MG63 (cell line): ENCODE measurements at regions not wholly inside any gene's neighbourhood (a gene's known extent, or its start where the extent isn't known, plus 50 kb on each side); places are given as distances from the start of the nearest gene placed in this dataset.
"Not testable (repeated sequence)": the region's sequence is repeated elsewhere in the genome, so short reads cannot be mapped to it uniquely, and the experiment has no call there.

Experiments
- DNase-seq: peaks from one replicate; pipeline ENCODE4 v3.0.0-alpha.2; 2020
- H3K27me3 ChIP-seq: fragments of 250-450 bp; sonication (Bioruptor Pico); 2 replicates; pipeline ENCODE4 v1.5.1; 2020; ENCODE audit warnings: mild to moderate bottlenecking, moderate library complexity
- H3K36me3 ChIP-seq: fragments of 250-450 bp; sonication (Bioruptor Pico); 2 replicates; pipeline ENCODE4 v1.5.1; 2020; ENCODE audit warnings: mild to moderate bottlenecking, moderate library complexity
- H3K4me3 ChIP-seq: fragments of 250-450 bp; sonication (Bioruptor Pico); 2 replicates; pipeline ENCODE4 v1.5.1; 2020; ENCODE audit warnings: mild to moderate bottlenecking, moderate library complexity
- H3K9me3 ChIP-seq: fragments of 250-450 bp; sonication (Bioruptor Pico); 2 replicates; pipeline ENCODE4 v1.5.1; 2020; ENCODE audit warnings: mild to moderate bottlenecking, moderate library complexity

GRCh38 chr14:19346636-19347035 is 87.5 kb downstream of the POTEG start:
- H3K36me3 ChIP-seq, DNase-seq, H3K27me3 ChIP-seq, H3K4me3 ChIP-seq, H3K9me3 ChIP-seq: not testable (repeated sequence)

GRCh38 chr14:19347112-19347511 is 87.0 kb downstream of the POTEG start:
- not testable (repeated sequence) for H3K4me3 ChIP-seq, DNase-seq, H3K9me3 ChIP-seq, H3K27me3 ChIP-seq, H3K36me3 ChIP-seq
